ENCODE measurements at regions not wholly inside any gene's neighbourhood (a gene's known extent, or its start where the extent isn't known, plus 50 kb on each side); places are given as distances from the start of the nearest gene placed in this dataset.
"Not testable (repeated sequence)": the region's sequence is repeated elsewhere in the genome, so short reads cannot be mapped to it uniquely, and the experiment has no call there.

- peak in 1 of 2 experiments; percentile 0 for DNase-seq (ENCODE audit: low read depth in 2 of 2)
Measured at GRCh38 chrX:153266140-153266539, 55.4 kb downstream of the PNMA6F start.

GRCh38 chrX:153260468-153260867 is 61.1 kb downstream of the PNMA6F start:
- DNase-seq (ENCODE audit: low read depth in 2 of 2) = not testable (repeated sequence)

- DNase-seq (ENCODE audit: low read depth in 2 of 2) = not testable (repeated sequence)
Measured at GRCh38 chrX:153253239-153253638, 68.3 kb downstream of the PNMA6F start.

- not testable (repeated sequence) for DNase-seq (ENCODE audit: low read depth in 2 of 2)
Measured at GRCh38 chrX:153252378-153253129, 69.0 kb downstream of the PNMA6F start.

GRCh38 chrX:153251952-153252351 is 69.6 kb downstream of the PNMA6F start:
- not testable (repeated sequence) for DNase-seq (ENCODE audit: low read depth in 2 of 2)

GRCh38 chrX:153250762-153251161 is 70.8 kb downstream of the PNMA6F start:
- not testable (repeated sequence) for DNase-seq (ENCODE audit: low read depth in 2 of 2)

- DNase-seq (ENCODE audit: low read depth in 2 of 2) = no peak
Measured at GRCh38 chrX:153245288-153245731, 66.2 kb downstream of the MAGEA1 start.

- no peak for DNase-seq (ENCODE audit: low read depth in 2 of 2)
Measured at GRCh38 chrX:153244767-153245166, 65.7 kb downstream of the MAGEA1 start.

GRCh38 chrX:153238361-153238760 is 59.3 kb downstream of the MAGEA1 start:
- no peak for DNase-seq (ENCODE audit: low read depth in 2 of 2)
